ENCODE measurements at regions not wholly inside any gene's neighbourhood (a gene's known extent, or its start where the extent isn't known, plus 50 kb on each side); places are given as distances from the start of the nearest gene placed in this dataset.

DNA sequence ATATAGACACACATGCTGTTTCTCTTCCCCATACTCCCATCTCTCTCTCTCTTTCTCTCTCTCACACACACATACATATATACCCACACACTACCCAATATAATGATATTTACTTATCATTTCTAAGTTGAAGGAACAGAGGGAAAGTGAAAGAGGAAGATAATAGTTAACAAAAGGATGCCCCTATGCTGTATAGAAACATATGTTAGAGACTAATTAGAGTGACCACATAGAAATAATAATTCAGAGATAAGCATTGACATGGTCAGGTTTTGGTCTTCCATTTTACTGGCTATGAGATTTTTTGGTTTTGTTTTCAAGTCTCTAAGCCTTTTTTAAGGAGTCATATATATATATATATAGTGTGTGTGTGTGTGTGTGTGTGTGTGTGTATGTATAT, 445.7 kb upstream of the CHORDC1 start:
- TF ChIP-seq, protein P1, sequence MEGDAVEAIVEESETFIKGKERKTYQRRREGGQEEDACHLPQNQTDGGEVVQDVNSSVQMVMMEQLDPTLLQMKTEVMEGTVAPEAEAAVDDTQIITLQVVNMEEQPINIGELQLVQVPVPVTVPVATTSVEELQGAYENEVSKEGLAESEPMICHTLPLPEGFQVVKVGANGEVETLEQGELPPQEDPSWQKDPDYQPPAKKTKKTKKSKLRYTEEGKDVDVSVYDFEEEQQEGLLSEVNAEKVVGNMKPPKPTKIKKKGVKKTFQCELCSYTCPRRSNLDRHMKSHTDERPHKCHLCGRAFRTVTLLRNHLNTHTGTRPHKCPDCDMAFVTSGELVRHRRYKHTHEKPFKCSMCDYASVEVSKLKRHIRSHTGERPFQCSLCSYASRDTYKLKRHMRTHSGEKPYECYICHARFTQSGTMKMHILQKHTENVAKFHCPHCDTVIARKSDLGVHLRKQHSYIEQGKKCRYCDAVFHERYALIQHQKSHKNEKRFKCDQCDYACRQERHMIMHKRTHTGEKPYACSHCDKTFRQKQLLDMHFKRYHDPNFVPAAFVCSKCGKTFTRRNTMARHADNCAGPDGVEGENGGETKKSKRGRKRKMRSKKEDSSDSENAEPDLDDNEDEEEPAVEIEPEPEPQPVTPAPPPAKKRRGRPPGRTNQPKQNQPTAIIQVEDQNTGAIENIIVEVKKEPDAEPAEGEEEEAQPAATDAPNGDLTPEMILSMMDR (IDR thresholded peaks at IDR 0.05; ENCODE audit: poor library complexity): no peak
- TF ChIP-seq EZH2phosphoT487 (IDR thresholded peaks at IDR 0.05; ENCODE audit: low read depth, severe bottlenecking, unreplicated experiment): no peak

Measured in hepatocyte (in vitro differentiated cells).